Stimulated activated CD4-positive, alpha-beta T cell treated with anti-CD3 and anti-CD28 coated beads, Interleukin-12 subunit alpha, Interleukin-12 subunit beta, amount 100 ng/mL, for 48 hours (primary cell): ENCODE measurements at regions not wholly inside any gene's neighbourhood (a gene's known extent, or its start where the extent isn't known, plus 50 kb on each side); places are given as distances from the start of the nearest gene placed in this dataset.
A peak's percentile ranks its signal among the peaks of the same experiment; 100 is the strongest.

Experiments used
- DNase-seq, 3 donors: peaks; one replicate each; pipeline ENCODE4 v3.0.0-alpha.2; 2020; ENCODE audit warnings: low read depth in 2 of 3, low spot score in 1 of 3

DNA sequence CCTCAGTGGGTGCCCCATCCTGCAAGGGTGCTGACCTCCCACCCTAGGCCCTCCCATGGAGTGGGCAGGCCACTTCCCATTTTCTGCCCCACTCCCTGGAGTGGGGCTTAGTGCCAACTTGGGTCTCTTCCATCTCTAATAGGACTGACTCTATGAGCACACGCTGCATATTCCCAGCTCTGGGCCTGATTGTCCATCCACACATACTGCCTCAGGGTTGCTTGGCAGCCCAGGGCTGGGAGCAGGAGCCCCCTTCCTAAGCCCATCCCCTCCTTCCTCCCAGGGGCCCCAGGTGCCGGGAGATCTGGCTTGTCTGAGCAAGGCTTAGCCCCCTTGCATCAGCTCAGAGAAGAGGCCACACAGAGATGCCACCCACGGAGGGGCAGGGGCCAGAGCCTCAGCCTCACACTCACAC, 55.1 kb downstream of the PJA1 start:
- no peak for DNase-seq

DNA sequence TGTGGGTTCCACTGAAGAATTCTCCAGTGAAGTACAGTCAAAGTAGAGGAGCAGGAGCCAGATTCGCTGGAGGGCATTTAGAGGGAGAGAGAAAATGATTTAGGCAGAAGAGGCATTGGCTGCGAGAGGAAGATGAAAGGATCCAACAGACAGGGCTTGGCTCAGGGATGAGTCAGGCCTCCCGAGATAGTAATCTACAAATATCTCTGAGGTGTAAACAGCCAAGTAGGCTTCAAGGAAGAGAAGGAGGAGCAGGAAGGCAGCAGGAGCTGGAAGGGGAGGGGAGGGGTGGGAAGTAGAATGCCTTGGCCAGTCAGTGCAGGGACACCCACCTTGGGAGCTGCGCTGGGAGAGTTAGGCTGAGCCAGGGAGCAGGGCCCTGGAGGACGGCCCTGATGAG, 55.5 kb downstream of the PJA1 start:
- DNase-seq = no peak

DNA sequence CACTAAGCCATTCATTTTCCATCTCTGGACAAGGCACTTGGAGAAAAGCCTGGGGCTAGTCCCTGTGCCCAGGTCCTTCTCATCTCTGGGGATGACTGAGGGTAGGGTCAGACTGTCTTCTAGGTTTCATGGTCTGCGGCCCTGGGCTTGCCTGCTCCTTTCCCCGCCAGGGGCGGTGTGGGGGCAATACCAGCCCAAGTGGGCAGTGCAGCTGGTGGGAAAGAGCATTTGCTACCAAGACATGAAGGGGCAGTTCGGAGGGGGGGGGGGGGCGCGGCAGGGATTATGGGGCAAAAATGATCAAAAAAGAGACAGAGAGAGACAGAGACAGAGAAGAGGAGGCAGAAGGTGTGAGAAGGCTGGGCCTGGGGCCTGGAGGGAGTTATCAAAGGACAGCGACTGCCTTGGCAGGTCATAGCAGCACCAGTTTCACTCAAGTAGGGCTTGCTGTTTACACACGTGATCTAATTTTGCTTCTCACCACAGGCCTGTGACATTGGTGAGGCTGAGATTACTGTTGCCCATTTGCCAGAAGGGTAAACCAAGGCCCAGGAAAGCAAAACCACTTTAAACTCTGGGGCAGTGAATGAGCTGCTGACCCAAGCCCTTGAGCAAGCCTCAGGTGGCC, 56.1 kb downstream of the PJA1 start:
- no peak for DNase-seq

DNA sequence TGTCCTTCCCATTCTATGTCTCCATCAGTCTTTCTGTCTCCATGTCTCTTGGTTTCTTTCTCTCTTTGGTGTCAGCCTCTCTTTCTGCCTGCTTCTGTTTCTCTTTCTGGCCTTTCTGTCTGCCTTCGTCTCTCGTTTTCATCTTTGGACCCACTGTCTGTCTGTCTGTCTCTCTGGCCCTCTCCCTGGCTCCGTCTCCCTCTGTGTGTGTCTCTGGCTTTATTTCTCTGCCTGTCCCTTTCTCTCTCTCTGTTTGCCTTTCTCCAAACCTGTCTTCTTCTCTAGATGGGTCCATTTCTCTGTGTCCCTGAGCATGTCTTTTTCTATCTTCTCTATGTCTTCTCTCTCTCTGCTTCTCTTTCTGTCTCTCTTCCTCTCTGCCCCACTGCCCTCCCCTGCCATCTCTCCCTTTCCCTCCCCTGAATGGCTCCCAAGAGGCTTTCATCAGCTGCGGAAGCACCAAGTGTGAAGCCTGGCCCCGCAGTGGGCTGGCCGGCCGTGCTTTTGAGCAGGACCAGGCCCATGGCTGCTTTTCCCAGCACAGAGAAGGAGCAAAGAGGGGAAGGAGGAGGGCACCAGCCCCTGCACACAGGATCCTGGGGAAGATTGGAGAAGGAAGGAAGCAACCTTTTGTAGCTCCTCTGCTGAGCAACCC, 57.4 kb downstream of the PJA1 start:
- DNase-seq = no peak

DNA sequence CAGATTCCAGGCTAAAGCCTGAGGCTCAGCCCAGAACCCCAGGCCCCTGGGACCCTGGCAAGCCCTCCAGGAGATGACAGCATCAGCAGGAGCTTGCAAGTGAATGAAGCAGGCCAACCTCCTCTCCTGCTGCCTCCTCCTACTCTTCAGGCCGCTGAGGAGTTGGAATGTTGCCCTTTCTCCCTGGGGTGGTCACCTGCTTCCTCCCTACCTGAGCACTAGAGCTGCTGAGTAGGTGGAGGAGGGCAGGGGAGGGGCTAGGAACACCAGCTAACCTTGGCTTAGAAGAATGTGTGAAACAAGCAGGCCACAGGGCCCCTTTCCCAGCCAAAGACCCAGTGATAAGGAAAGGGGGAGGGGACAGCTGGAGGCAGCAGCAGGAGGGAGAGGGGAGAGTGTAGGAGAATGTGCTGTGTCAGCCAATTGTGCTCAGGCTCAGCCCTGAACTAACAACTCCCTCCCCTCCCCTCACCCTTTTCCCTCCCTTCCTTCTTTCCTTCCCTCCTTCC, 58.0 kb downstream of the PJA1 start:
- no peak for DNase-seq

DNA sequence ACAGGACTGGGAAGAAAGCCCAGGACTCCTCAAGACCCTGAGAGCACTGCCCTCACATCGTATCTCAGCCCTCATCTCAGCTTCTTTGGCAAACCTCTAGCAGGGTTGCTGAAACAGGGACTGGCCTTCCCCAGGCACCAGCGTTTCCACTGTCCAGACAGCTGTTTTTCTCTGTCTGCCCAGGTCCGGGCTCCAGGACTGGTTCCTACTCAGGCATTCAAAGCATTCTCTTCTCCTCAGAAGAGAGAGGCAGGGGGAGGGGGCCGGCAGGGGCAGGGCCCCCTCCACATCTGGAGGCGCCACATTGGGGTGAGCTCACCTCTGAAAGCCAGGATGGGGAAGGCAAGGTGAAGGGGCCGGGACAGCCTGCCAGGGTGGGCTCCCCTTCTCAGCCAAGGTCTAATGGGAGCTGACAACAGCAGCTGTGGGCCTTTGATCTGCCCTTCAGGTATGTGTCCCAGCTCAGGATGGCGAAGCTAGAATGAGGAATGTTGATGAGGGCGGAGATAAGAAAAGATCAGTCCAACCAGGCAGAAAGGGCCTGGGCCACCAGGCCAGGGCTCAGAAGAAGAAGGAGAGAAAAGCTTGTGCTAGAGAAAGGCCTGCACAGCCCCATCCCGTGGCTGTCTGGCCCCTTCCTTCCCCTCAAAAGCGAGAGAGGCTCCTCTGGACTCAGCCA, 60.4 kb downstream of the PJA1 start:
- no peak for DNase-seq

DNA sequence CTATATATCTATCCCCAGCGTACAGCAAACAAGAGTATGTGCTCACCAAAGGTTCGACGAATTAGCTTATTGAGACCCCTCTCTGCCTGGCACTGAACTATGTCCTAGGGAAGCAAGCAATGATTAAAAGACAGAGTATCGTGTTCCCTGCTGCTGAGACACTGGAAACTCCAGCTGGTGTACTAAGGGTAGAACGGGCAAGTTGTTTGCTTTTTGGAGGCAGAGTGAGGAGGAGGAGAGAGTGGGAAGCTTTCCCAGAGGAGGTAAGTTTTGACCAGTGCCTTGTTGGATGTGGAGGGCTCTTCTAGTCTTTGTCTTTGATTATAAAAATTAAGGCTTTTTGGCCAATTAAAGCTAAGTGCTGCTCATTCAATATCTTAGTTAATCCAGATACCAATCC, 61.7 kb downstream of the PJA1 start:
- DNase-seq = no peak

DNA sequence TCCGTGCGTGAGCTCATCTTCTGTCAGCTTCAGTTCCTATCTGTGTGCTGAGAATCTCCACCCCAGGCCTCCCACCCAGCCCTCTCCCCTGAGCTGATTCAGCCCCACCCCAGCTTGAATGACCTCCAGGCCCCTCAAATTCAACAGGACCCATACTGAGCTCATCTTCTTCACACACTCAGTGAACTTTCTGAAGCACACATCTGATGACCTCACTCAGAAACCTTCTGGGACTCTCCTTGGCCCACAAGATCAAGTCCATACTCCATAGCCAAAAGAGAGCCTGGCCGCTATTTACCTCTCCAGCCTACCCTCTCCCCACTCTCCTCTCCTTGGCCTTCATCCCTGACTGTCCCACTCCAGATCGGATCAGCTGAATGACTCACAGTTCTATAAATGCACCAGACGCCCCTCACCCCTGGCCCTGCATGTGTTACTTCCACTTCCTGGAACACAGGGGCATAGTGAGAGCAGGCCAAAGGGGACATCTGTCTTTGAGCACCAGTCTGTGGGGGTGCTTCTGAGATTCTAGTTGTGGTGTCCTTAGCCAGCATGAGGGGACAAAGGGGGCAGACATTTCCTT, 62.5 kb downstream of the PJA1 start:
- DNase-seq = no peak

DNA sequence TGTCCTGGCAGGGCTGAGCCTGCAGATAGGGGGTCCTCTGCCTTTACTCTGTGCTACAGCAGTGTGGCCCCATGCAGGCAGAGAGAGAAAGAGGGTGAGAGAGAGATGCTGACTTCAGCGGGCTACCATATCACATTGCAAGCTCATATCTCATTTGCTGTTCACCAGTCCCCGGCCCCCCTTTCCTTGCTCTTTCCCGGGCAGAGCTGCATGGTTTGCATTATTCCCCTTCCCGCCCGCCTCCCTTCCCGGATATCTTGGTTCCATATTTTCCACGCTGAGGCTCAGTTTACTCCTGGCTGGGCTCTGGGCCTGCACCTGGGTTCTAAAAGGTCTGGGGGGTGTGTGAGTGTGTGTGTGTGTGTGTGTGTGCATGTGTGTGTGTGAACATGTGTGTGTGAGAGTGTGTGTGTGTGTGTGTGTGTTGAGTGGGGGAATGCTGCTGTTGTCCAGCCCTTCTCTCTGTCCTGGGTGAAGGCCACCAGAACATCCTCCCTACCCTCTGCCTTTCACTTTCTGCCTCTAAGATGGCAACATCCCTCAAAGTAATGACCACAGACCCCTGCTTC, 63.5 kb downstream of the PJA1 start:
- DNase-seq = no peak

DNA sequence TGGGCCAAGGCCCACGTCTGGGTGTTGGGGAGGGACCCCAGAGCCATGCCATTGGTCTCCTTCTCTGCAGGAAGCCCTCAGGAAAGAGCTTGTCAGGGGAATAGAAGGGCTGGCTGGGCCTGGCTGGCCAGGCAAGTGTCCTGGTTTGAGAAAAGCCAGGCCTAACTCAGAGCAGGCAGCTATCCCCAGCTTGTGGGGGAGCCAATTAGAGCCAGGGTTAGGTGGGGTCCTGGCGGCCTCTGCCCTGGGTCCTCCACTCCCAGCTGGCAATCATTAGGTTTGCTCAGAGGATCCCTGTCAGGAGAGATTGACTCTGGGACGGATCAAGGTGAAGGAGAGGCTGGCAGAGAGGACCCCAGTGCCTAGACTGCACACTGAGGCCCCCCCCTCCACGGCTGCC, 64.8 kb downstream of the PJA1 start:
- no peak for DNase-seq

DNA sequence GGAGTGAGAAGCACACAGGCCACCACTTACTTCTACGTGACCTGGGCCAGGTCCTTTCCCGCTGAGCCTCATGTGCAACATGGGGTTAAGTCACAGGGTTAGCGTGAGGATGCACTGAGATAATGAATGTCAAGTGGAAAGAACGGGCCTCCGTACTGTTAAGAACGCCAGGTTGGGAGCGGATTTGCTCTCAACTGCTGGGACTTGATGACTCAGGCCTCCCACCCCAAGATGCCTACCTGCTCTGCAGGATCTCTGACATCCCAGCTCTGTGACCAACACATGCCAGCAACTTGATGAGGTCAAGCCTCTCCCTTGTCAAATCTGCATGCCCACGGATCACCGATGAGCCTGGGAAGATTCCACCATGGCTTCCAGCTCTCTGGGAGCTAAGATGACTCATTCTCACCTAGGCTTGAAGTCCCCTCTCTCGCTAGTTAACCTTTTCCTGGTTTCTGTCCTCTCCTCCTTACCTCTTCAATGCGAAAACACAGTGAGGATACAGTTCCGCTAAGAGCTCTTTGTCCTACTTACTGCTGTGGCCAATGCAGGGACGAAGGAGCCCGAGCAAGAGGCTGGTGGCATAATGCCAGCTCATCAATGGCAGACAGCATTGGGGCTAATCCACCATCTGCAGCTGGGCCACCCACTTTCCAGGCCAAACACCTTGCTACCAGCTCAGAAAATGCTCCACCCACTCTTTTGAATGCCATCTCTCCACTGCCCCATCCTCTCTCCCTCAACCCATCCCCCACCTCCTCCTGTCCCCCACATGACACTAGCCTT, 67.6 kb downstream of the PJA1 start:
- DNase-seq = no peak

DNA sequence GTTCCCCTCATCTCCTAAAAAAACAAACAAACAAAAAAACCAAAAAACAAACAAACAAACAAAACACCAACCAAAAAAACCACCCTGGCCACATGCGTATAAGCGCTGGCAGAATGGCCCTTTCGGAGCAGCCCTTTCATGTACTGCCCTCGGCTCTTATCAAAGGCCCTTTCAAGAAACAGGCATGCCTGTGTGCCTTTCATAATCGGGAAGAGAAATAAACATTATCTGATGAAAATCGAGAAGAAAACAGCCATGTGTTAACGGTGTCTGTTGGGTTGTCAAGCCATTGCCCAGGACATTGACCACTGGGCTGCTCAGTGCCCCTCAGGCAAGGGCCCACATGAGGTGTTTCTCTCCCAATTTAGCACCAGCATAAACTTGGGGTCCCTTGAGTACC, 68.3 kb downstream of the PJA1 start:
- DNase-seq = no peak

DNA sequence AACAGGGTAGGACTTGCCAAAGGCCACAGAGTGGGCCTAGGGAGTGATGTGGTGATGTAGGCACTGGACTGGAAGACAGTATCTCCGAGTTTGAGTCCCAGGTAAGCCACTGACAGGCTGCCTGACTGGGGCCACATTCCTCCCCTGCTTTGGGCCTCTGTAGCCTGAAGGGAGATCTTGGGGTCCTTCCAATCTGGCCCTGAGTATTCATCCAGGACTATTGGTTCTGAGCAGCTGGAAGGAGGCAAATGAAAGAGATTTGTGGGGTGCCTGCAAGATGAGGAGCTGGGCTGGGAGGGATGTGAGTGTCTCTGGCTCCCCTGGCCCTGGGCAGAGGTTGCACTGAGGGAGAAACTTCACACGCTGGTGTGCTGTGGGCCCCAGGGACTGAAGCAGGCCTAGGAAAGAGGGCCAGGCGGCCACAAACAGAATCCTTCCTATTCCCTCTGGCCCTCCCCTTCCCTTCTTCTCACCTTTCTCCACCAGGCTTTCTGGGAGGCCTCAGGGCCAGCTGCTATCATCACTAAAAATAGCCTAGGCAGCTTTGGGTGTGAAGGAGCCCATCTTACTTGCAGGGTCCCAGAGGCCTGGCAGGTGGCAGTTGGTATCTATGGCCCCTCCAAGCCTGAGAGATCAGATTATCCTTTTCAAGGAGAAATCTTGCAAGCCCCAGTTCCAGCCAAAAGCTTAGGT, 70.1 kb downstream of the PJA1 start:
- DNase-seq = no peak

DNA sequence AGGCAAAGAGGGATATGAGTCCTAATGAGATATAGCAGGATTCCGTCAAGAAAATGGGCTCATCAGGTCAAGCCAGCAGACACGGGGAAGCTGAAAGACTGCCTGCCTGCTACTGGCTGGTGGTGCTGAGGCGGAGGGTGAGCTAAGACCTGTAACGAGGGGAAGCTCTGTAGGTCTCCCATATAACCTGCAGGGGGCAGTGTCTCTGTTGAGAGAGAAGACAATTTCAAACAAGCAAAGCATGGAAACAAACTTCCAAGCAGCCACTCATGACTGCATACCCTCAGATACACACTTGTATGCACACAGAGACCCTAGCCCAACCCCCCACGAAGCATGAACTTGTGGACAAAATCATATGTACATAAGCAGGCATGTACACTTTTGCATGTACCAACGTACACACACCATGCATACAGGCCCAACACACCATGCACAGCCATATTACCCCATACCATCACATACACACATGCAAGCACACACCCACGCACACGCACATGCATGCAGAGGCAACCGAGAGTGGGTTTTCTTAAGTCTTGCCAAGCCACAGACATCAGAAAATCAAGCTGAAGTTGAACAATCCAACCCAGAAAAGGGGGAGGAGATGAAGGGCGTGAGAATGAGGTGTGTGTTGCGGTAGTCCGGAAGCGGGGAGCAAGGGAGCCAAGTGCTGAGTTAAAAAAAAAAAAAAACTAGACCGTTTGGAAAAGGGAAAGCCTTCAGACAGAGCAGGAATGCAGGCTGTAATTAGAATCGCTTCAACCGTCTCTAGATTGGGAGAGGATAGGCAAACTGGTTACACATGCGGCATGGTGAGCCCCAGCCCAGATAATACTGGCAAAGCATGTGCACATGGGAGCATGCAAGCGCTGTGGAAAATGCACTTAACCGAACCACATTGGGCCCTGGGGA, 71.0 kb downstream of the PJA1 start:
- peak in 2 of 3 donors; percentile 3 to 36 for DNase-seq

DNA sequence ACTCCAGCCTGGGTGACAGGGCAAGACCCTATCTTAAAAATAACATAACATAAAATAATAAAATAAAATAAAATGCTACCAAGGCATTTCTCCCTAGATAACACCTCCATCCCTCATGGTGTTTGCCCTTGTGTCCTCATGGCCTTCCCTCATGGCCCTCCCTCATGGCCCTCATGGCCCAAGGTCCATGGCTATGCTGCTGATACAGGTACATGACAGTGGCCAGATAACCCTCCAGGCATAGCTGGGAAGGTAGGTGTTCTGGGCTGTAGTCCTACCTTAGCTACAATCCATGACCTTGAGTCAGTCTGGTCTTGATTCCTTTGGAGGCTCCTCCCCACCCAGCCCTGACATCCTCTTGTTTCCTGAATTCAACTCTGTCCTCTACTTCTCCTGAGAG, 75.2 kb downstream of the PJA1 start:
- no peak for DNase-seq

DNA sequence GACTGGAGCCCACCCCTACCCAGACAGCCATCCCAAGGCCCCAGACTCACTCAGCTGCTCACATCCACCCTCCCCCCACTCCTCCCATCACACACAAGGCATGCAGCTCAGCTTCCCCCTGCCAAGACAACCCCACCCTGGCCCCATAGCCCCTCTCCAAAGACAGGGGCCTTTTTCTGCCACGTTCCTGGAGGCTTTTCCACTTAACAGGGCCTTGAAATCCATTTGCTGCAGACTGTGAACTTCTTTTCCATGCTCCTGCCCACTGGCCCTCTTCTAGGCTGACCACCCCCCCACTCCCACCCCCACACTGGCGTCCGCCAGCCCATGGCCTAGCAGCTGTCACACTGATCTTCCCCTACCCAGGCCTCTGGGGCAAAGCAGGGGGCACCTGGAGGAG, 76.0 kb downstream of the PJA1 start:
- no peak for DNase-seq

DNA sequence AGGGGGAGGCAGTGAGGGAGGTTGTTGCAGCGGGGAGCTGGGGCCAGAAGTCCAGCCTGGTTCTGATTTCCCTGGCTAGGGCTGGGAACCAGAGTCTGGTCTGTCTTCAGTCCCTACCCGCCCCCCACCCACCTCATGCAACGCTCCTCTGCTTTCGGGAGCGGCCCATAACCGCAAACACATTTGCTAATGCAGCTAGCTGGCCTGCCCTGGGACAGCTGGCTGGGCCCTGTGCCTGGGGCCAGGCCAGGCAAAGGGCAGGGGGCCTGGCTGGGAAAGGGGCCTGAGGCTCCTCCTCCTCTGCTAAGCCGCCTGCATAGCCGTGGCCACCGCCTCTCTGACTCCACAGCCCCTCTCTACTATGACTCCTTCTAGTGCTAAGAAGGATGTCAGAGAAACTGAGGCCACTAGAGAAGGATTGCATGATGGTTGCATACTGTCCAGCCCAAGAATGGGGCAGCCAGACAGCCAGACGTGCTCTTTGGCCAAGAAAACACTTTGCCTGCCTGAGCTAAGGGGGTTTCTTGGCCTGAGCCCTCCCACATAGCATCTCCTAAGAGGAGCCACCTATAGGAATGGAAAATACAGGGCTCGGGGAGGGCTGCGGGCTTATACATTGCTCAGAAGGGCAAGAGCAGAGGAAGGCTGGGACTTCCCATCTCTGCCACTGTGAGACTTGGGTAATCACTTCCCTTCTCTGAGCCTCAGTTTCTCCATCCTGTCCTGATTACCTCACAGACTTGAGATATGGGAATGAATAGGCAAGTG, 76.9 kb downstream of the PJA1 start:
- DNase-seq = no peak

DNA sequence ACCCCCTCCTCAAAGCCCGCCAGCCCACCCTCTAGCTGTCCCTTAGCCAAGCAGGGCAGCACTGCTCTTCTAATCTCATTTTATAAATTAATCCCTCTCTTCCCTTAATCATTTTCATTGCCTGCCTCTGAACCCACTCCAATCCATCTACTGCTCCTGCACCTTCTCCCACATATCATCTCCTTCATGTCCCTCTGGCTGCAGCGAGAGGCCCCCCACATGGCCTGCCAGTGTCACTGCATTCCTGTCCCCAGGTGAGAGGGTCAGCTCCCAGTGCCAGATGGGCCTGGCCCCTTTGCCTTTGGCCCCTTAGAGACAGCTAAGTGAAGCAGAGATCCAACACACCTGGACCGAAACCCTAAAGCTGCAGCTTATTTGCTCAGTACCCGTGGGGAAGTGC, 79.4 kb downstream of the PJA1 start:
- no peak for DNase-seq

DNA sequence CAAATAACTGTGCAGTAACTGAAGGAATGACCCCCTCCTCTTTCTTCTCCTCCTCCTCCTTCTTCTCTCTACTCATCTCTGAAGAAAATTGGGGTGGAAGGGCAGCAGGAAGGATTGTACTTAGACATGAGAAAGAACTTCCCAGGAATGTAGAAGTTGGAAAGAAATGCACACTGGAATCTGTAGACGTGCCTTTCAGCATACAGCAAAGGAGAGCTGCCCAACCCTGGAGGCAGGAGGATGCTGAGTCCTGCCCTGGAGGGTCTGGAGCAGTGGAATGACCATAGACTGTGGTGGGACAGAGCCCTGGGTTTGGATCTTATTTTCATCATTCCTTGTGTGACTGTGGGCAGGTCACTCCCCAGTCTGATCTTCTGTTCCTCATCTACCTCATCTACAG, 80.1 kb downstream of the PJA1 start:
- no peak for DNase-seq
